Astrocyte (in vitro differentiated cells and primary cell): ENCODE measurements at regions not wholly inside any gene's neighbourhood (a gene's known extent, or its start where the extent isn't known, plus 50 kb on each side); places are given as distances from the start of the nearest gene placed in this dataset.

Source experiments
- DNase-seq: peaks from one replicate; pipeline ENCODE4 v3.0.0-alpha.2; 2010; ENCODE audit warnings: low read depth
- FAIRE-seq: peaks from 2 replicates; lab custom pipeline; 2011; peaks lifted over from hg19 to GRCh38; lab: Jason Lieb, UNC
- H2AFZ ChIP-seq: 2 replicates; pipeline ENCODE4 v1.6.0; 2012; ENCODE audit warnings: low read depth, low read length, inconsistent platforms
- H3K27ac ChIP-seq: 2 replicates; pipeline ENCODE4 v1.5.1; 2011; ENCODE audit warnings: low read depth, low read length, inconsistent platforms
- H3K27me3 ChIP-seq: 2 replicates; pipeline ENCODE4 v1.6.0; 2011; ENCODE audit warnings: low read length, inconsistent platforms; ENCODE audit not compliant: insufficient read depth
- H3K36me3 ChIP-seq: 2 replicates; pipeline ENCODE4 v1.5.1; 2011; ENCODE audit warnings: low read length, inconsistent platforms; ENCODE audit not compliant: insufficient read depth
- H3K4me1 ChIP-seq: 2 replicates; pipeline ENCODE4 v1.5.1; 2011; ENCODE audit warnings: low read length, inconsistent platforms; ENCODE audit not compliant: insufficient read depth
- H3K4me2 ChIP-seq: 2 replicates; pipeline ENCODE4 v1.6.0; 2012; ENCODE audit warnings: low read length, inconsistent platforms
- H3K4me3 ChIP-seq: 2 replicates; pipeline ENCODE4 v1.5.1; 2011; ENCODE audit warnings: low read depth, mild to moderate bottlenecking, low read length, inconsistent platforms; ENCODE audit not compliant: insufficient read depth
- H3K79me2 ChIP-seq: 2 replicates; pipeline ENCODE4 v1.6.0; 2012; ENCODE audit warnings: mild to moderate bottlenecking, low read length, inconsistent platforms; ENCODE audit not compliant: insufficient read depth
- H3K9ac ChIP-seq: 2 replicates; pipeline ENCODE4 v1.6.0; 2012; ENCODE audit warnings: mild to moderate bottlenecking, low read length, inconsistent platforms
- H3K9me3 ChIP-seq: 2 replicates; pipeline ENCODE4 v1.5.1; 2012; ENCODE audit warnings: low read depth, mild to moderate bottlenecking, low read length, inconsistent platforms; ENCODE audit not compliant: insufficient read depth
- H4K20me1 ChIP-seq: 2 replicates; pipeline ENCODE4 v1.6.0; 2012; ENCODE audit warnings: low read length, inconsistent platforms; ENCODE audit not compliant: insufficient read depth
- H3K27ac Mint-ChIP-seq: one replicate; pipeline ENCODE4 v1.8.0; 2021; ENCODE audit warnings: mild to moderate bottlenecking, mixed read lengths; ENCODE audit not compliant: unreplicated experiment
- H3K27me3 Mint-ChIP-seq: one replicate; pipeline ENCODE4 v1.8.0; 2021; ENCODE audit warnings: low read depth, mixed read lengths; ENCODE audit not compliant: unreplicated experiment
- H3K36me3 Mint-ChIP-seq: one replicate; pipeline ENCODE4 v1.8.0; 2021; ENCODE audit warnings: low read depth, mixed read lengths; ENCODE audit not compliant: unreplicated experiment
- H3K4me1 Mint-ChIP-seq: one replicate; pipeline ENCODE4 v1.8.0; 2021; ENCODE audit warnings: low read depth, mixed read lengths; ENCODE audit not compliant: unreplicated experiment
- H3K4me3 Mint-ChIP-seq: one replicate; pipeline ENCODE4 v1.8.0; 2021; ENCODE audit warnings: mild to moderate bottlenecking, moderate library complexity, mixed read lengths; ENCODE audit not compliant: unreplicated experiment
- H3K9me3 Mint-ChIP-seq: one replicate; pipeline ENCODE4 v1.8.0; 2021; ENCODE audit warnings: mild to moderate bottlenecking, mixed read lengths; ENCODE audit not compliant: unreplicated experiment
- CTCF ChIP-seq: IDR thresholded peaks from 2 replicates; pipeline ENCODE4 v1.5.1; 2011; ENCODE audit warnings: low read depth, mild to moderate bottlenecking, inconsistent platforms, low read length, moderate library complexity; ENCODE audit not compliant: insufficient read depth
- EZH2 ChIP-seq: IDR thresholded peaks from 2 replicates; pipeline ENCODE4 v1.6.1; 2012; ENCODE audit warnings: mild to moderate bottlenecking, low read length, inconsistent platforms; ENCODE audit not compliant: insufficient read depth

- Histone ChIP-seq H4K20me1 (no peaks in the 10 kb centered on the region), H3K9me3 (peaks cover 9% of the 10 kb centered on the region), H3K4me2 (no peak overlapping the region), H2AFZ (no peak overlapping the region), H3K36me3 (no peaks in the 10 kb centered on the region), H3K9ac (no peak overlapping the region), H3K27ac (no peak overlapping the region), H3K4me1 (no peaks in the 10 kb centered on the region), H3K27me3 (no peaks in the 10 kb centered on the region), H3K4me3 (no peak overlapping the region), H3K79me2 (no peaks in the 10 kb centered on the region)
- Mint-ChIP-seq H3K36me3 (no peaks in the 10 kb centered on the region), H3K9me3 (no peaks in the 10 kb centered on the region), H3K27ac (no peak overlapping the region), H3K4me1 (peaks cover 18% of the 10 kb centered on the region), H3K4me3 (no peak overlapping the region), H3K27me3 (peaks cover 23% of the 10 kb centered on the region)
- TF ChIP-seq CTCF (no peak), EZH2 (no peak)
- DNase-seq (no peak), FAIRE-seq (no peak)
Observed at GRCh38 chr4:3711183-3712111, 54.7 kb upstream of the ADRA2C start.

DNA sequence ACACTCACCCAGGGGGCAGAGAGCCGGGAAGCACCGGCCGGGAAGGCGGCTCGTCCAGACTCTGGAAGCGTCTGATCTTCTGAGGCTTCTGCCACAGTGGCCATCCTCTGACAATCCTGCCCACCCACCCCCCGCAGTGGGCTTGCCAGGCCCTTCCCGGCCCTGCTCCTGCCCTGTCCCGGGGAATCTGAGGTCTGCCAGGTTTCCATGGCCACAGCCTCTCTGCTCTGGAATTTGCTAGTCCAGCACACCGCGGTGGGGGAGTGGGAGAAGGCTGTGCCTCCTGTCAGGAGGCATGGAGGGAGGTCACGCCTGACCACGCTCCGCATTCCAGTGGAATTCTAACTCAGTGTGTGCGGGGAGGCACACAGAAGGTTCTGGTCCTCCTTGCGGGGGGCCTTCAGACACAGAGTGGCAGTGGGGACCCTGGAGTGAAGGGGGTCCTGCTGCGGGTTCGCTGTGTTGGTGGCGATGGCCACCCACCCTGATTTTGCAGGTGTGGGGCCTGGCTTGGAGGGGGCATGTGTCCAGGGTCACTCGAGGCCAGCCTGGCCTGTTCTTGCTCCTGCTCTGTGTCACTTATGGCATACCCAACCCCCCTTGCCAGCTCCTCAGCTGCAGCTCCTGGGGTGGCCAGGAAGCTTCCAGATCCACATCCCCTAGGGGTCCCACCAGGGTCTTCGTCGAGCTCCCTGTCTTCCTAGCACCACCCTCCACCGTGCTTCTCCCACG lies 55.6 kb upstream of the ADRA2C start:
- peak overlapping the region; percentile 34 for H3K27ac Mint-ChIP-seq
- peak; percentile 3 for DNase-seq
- H3K36me3 Mint-ChIP-seq: no peaks in the 10 kb centered on the region

More for the DNA sequence above, 55.6 kb upstream of the ADRA2C start:
- FAIRE-seq: no peak
- no peak overlapping the region for H2AFZ ChIP-seq
- H3K4me1 ChIP-seq: no peaks in the 10 kb centered on the region
- no peaks in the 10 kb centered on the region for H3K27me3 ChIP-seq
- H3K79me2 ChIP-seq: no peaks in the 10 kb centered on the region
- no peaks in the 10 kb centered on the region for H3K36me3 ChIP-seq
- H3K4me3 Mint-ChIP-seq: no peak overlapping the region
- H3K27ac ChIP-seq: no peak overlapping the region
- H3K27me3 Mint-ChIP-seq: peaks cover 21% of the 10 kb centered on the region
- no peaks in the 10 kb centered on the region for H3K9me3 Mint-ChIP-seq
- no peak overlapping the region for H3K9ac ChIP-seq
- no peak overlapping the region for H3K4me3 ChIP-seq
- H3K4me2 ChIP-seq: no peak overlapping the region
- peaks cover 18% of the 10 kb centered on the region for H3K4me1 Mint-ChIP-seq
- no peaks in the 10 kb centered on the region for H4K20me1 ChIP-seq
- H3K9me3 ChIP-seq: peaks cover 9% of the 10 kb centered on the region
- TF ChIP-seq CTCF: no peak
- TF ChIP-seq EZH2: no peak
